ENCODE measurements at regions not wholly inside any gene's neighbourhood (a gene's known extent, or its start where the extent isn't known, plus 50 kb on each side); places are given as distances from the start of the nearest gene placed in this dataset.
"Not testable (repeated sequence)": the region's sequence is repeated elsewhere in the genome, so short reads cannot be mapped to it uniquely, and the experiment has no call there.

- CTCF ChIA-PET; DNase-seq (ENCODE audit: extremely low spot score); POLR2A ChIA-PET: not testable (repeated sequence)
These were observed 1448.4 kb upstream of the TPTE start for GRCh38 chr21:9073010-9073409.

DNA sequence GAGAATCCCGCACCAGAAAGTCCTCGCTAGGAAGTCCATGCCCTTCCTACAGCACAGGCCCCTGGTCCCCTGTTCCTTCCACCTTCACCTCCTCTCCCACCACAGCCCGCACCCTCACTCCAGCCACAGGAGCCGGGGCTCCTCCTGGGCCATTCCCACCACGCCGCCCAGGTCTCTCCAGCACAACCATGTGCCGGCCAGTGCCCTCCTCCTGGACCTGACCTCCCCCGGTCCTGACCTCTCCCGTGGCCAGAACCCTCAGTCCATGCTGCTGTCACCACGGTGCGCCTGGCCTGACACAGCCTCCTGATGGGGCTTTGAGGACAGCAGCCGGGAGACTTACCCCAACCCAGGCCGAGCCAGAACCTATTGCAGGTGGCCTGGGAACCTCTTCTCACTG lies 1446.6 kb upstream of the TPTE start:
- POLR2A ChIA-PET; CTCF ChIA-PET; DNase-seq (ENCODE audit: extremely low spot score): not testable (repeated sequence)

DNA sequence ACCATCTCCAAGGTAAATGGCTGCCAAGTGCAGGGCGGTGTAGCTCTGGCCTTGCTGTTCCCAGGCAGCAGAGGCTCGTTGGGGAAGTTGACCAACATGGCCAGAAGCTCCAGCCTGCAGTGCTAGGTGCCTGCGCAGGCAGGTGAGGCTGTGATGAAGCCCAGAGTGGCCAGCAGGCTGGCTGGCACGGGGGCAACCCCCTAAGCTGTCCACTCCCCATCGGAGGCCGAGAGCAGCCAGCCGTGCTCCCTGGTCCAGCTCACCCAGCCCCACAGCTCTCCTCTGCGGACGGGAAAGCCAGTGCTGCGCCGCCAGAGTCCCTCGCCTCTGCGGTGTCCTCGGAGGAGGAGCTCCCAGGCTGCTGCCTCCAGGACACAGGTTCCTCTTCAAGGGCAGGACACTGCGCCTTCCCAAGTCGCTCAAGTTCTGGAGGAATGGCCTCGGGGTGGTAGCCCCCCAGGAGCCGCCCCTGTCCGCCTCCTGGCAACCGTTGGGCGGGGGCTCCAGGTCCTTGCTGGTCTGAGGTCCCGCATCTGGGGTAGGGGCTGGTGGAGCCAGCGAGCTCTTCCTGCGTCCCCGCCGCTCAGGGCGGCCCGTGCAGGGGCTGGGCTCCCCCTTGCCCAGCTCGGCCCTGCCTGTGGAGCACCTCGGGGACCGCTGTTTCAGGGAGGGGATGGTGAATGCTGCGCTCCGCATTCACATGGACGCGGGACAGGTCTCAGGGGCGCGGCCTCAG lies 1438.1 kb upstream of the TPTE start:
- POLR2A ChIA-PET; DNase-seq (ENCODE audit: extremely low spot score); CTCF ChIA-PET: not testable (repeated sequence)

DNA sequence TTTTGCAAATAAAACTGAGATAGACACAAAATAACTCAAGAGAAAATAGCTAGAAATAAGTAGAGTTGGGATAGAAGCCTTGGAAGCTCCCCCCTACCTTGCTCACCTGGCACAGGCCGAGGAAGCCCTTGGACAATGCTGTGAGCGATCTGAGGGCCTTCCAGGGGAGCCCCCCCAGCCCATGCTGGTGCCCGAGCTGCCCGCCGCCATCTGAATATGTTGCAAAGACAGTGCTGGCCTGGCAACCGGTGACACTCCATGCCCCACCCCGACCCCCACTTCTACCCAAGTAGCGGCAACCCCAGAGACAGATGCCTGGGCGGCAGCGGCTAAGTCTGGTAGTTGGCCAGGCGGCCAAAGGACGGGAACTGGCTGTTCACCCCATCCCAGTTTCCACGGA lies 1435.1 kb upstream of the TPTE start:
- POLR2A ChIA-PET; CTCF ChIA-PET; DNase-seq (ENCODE audit: extremely low spot score): not testable (repeated sequence)

GRCh38 chr21:9087816-9088215 lies 1433.6 kb upstream of the TPTE start:
- POLR2A ChIA-PET; DNase-seq (ENCODE audit: extremely low spot score); CTCF ChIA-PET: not testable (repeated sequence)

DNA sequence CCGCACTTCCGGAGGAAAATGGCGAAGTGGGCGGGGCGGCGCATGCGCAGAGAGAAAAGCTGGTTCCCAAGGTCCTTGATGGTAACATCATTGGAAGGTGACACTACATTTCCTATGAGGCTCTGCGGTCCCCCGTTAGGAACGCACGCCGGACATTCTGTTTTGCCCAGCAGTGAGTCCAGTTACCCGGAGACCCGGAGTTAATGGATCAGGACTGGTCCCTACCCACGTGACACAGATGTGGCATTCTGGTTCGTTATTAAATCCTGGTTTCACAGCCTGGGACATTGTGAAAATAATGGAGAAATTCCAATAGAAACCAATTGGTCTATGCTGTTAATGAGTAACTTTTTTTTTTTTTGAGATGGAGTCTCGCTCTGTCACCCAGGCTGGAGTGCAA lies 1391.6 kb upstream of the TPTE start:
- CTCF ChIA-PET; POLR2A ChIA-PET; DNase-seq (ENCODE audit: extremely low spot score): not testable (repeated sequence)

GRCh38 chr21:9130817-9131216 lies 1390.6 kb upstream of the TPTE start:
- CTCF ChIA-PET; POLR2A ChIA-PET; DNase-seq (ENCODE audit: extremely low spot score): not testable (repeated sequence)

Measured in HEK293T (cell line).